Naive thymus-derived CD8-positive, alpha-beta T cell (primary cell): ENCODE measurements at regions not wholly inside any gene's neighbourhood (a gene's known extent, or its start where the extent isn't known, plus 50 kb on each side); places are given as distances from the start of the nearest gene placed in this dataset.

Experiments
- ATAC-seq, 2 donors: fragments of 150-1000 bp; cut with Tn5 transposase in 1 of 2; sonication (Bioruptor Pico), chemical (Tn5 transposase) in 1 of 2; 1 replicate in 1 of 2; 2 replicates in 1 of 2; pipeline ENCODE4 v1.10.0; 2021; ENCODE audit warnings: mild to moderate bottlenecking in 2 of 2, moderate library complexity in 2 of 2
- POLR2A ChIA-PET: fragments of 350-600 bp; sonication (Branson Sonifier 250); formaldehyde crosslinking; loops from one replicate; lab custom pipeline; 2021; ENCODE audit warnings: antibody characterized with exemption; lab: Charles Lee
- DNase-seq, 10 donors: peaks; one replicate each; pipeline versions ENCODE4 v3.0.0 to v3.0.0-alpha.2; 2020 to 2022
- H3K27ac Mint-ChIP-seq, 10 donors: one replicate each; pipeline ENCODE4 v1.8.0; 2020 to 2022; ENCODE audit warnings: mild to moderate bottlenecking in 10 of 10, mixed read lengths in 10 of 10, moderate library complexity in 4 of 10, inconsistent platforms in 1 of 10
- H3K27me3 Mint-ChIP-seq, 5 donors: one replicate each; pipeline ENCODE4 v1.8.0; 2021 to 2022; ENCODE audit warnings: mixed read lengths in 5 of 5
- H3K36me3 Mint-ChIP-seq, 3 donors: one replicate each; pipeline ENCODE4 v1.8.0; 2020 to 2022; ENCODE audit warnings: mixed read lengths in 3 of 3, mild to moderate bottlenecking in 2 of 3, inconsistent platforms in 1 of 3
- H3K4me1 Mint-ChIP-seq, 4 donors: one replicate each; pipeline ENCODE4 v1.8.0; 2021 to 2022; ENCODE audit warnings: mixed read lengths in 4 of 4
- H3K4me3 Mint-ChIP-seq, 10 donors: one replicate each; pipeline ENCODE4 v1.8.0; 2020 to 2022; ENCODE audit warnings: mild to moderate bottlenecking in 10 of 10, mixed read lengths in 10 of 10, moderate library complexity in 6 of 10, inconsistent platforms in 1 of 10
- H3K9me3 Mint-ChIP-seq, 9 donors: one replicate each; pipeline ENCODE4 v1.8.0; 2020 to 2022; ENCODE audit warnings: mixed read lengths in 9 of 9, mild to moderate bottlenecking in 3 of 9, inconsistent platforms in 1 of 9, moderate library complexity in 1 of 9

- Mint-ChIP-seq H3K27ac (no peak overlapping the region), H3K4me3 (no peak overlapping the region), H3K9me3 (peaks cover 0 to 4% (median 0%) of the 10 kb centered on the region in 9 donors), H3K36me3 (no peaks in the 10 kb centered on the region), H3K27me3 (no peaks in the 10 kb centered on the region), H3K4me1 (no peaks in the 10 kb centered on the region)
- DNase-seq (no peak), ATAC-seq (no peak)
- POLR2A ChIA-PET, result no interaction called here
Observed at GRCh38 chr13:65650321-65650720, 1579.8 kb downstream of the PCDH9 start.

DNA sequence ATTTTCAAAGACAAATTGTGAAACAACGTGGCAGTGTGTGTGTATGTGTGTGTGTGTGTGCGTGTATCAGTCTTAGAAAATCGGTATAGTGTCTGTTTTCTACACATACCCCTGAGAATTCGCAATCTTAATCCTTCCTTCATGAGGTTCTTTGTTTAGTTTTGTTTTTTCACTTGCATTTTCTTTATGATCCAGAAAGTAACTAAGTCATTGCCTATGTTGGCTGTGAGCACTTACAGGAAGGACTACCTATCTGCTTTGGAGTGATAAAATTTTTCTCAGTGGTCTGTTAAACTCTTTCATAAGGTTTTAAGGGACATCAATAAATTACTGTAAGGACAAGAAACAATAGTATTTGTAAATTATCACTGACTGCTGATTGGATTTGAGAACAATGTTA is 1587.1 kb downstream of the PCDH9 start:
- Mint-ChIP-seq H3K27me3 (no peaks in the 10 kb centered on the region), H3K9me3 (peaks cover 0 to 3% (median 0%) of the 10 kb centered on the region in 9 donors), H3K4me3 (no peak overlapping the region), H3K27ac (no peak overlapping the region), H3K4me1 (no peaks in the 10 kb centered on the region), H3K36me3 (no peaks in the 10 kb centered on the region)
- DNase-seq (no peak), ATAC-seq (no peak)
- POLR2A ChIA-PET, result no interaction called here

GRCh38 chr13:65642301-65642700 is 1587.8 kb downstream of the PCDH9 start:
- no peaks in the 10 kb centered on the region for H3K36me3 Mint-ChIP-seq
- POLR2A ChIA-PET, result interaction anchor here (0.6 kb wide), 1 partner anchor 26 kb away, joined by 4 read pairs; no protein-coding TSS in a partner anchor

DNA sequence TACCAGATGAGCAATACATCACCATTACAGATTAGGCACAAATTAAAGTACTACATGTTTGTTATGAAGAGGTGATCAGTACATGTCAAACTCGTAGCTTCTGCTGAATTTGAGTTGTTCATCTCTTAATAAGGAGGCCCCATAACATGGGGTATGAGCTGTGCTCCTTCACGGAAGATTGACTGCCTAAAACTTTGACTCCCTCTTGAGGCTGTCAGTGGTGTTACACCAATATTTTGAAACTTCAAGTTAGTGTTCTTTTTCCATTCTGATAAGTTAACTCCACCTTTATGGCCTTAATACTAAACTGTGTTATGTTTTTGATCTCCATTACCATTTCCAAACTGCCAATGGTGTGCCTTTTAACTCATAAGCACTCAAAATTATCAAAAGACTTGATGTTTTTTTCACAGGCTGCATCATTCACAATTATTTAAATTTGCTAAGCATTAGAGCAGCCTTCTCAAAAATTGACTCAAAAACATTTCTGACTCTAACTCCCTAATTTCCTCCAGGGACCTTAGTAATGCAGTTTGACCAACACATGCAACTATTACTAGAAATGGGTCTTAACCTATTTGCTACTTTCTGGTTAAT is 1591.5 kb downstream of the PCDH9 start:
- POLR2A ChIA-PET, result no interaction called here
- no peak for DNase-seq
- H3K36me3 Mint-ChIP-seq, result no peaks in the 10 kb centered on the region
- peaks cover 0 to 9% (median 0%) of the 10 kb centered on the region in 9 donors for H3K9me3 Mint-ChIP-seq
- H3K4me3 Mint-ChIP-seq, result no peak overlapping the region
- ATAC-seq, result no peak
- no peaks in the 10 kb centered on the region for H3K27me3 Mint-ChIP-seq
- no peaks in the 10 kb centered on the region for H3K4me1 Mint-ChIP-seq
- no peak overlapping the region for H3K27ac Mint-ChIP-seq

More at GRCh38 chr13:65642301-65642700, 1587.8 kb downstream of the PCDH9 start:
- no peak for ATAC-seq
- Mint-ChIP-seq H3K4me3 (no peak overlapping the region), H3K27me3 (no peaks in the 10 kb centered on the region), H3K27ac (no peak overlapping the region), H3K9me3 (peaks cover 0 to 6% (median 0%) of the 10 kb centered on the region in 9 donors), H3K4me1 (no peaks in the 10 kb centered on the region)
- DNase-seq, result no peak

DNA sequence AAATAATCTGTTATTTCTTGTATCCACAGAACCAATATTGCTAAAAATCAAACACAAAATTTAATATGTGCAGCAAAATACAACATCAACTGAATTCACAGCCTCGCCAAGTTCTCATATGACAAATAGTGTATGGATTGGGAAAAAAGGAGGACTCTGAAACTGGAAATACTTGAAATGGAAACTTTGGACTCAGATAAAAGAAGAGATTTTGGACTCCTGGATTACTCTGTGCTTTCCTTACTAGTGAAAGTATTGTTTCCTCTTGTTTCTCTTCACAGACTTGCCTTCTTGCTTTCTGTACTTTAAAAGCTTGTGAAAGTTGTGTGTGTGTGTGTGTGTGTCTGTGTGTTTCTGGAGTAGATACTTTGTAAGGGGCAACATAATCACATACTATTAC is 1596.3 kb downstream of the PCDH9 start:
- Mint-ChIP-seq H3K9me3 (peaks cover 0 to 7% (median 0%) of the 10 kb centered on the region in 9 donors), H3K27ac (no peak overlapping the region), H3K27me3 (no peaks in the 10 kb centered on the region), H3K36me3 (no peaks in the 10 kb centered on the region), H3K4me3 (no peak overlapping the region), H3K4me1 (no peaks in the 10 kb centered on the region)
- ATAC-seq (no peak), DNase-seq (no peak)
- POLR2A ChIA-PET, result no interaction called here

GRCh38 chr13:65631078-65631477 is 1599.1 kb downstream of the PCDH9 start:
- H3K4me1 Mint-ChIP-seq, result no peaks in the 10 kb centered on the region
- no peak for ATAC-seq
- H3K27ac Mint-ChIP-seq, result no peak overlapping the region

DNA sequence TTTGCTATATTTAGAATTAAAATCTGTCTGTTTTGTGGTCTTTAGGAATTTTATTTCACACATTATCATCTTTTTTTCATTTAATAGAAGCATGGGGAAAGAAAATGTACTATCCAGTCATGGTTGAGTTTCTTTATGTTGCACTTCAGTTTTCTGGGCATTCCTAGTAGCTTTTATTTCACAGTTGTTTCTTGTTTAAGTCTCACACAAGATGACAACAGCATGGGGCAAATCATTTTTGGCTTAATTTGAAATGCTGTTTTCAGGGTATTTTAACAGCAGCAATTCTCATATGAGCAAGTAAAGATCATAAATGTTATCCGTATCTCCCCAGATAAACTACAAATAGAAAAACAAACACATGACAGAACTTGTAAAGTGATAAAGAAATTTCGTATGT is 1600.2 kb downstream of the PCDH9 start:
- peaks cover 0 to 9% (median 0%) of the 10 kb centered on the region in 9 donors for H3K9me3 Mint-ChIP-seq
- H3K27ac Mint-ChIP-seq, result no peak overlapping the region
- POLR2A ChIA-PET, result no interaction called here
- ATAC-seq, result no peak
- H3K4me1 Mint-ChIP-seq, result no peaks in the 10 kb centered on the region
- no peaks in the 10 kb centered on the region for H3K36me3 Mint-ChIP-seq
- no peaks in the 10 kb centered on the region for H3K27me3 Mint-ChIP-seq
- no peak for DNase-seq
- H3K4me3 Mint-ChIP-seq, result no peak overlapping the region

More at GRCh38 chr13:65631078-65631477, 1599.1 kb downstream of the PCDH9 start:
- DNase-seq, result no peak
- Mint-ChIP-seq H3K9me3 (peaks cover 0 to 9% (median 0%) of the 10 kb centered on the region in 9 donors), H3K27me3 (no peaks in the 10 kb centered on the region), H3K4me3 (no peak overlapping the region), H3K36me3 (no peaks in the 10 kb centered on the region)
- POLR2A ChIA-PET, result no interaction called here

DNA sequence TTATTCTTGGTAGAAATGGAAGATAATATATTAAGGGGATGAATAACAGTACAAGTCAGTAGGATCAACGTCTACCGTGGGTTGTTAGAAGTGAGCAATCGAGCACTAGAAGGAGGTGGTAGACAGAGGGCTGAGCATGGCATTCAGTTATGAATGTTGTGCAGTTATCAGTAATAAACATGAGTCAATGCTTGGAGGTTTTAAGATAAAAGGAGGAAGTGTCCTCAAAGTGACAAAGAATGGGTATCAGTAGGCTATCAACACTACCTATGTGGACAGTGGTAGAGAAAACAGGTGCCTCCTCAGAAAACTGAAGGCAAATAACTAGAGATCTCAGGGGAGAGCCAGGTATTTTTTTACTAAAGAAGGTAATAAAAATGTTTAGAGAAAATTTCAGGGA is 1607.0 kb downstream of the PCDH9 start:
- DNase-seq (no peak), ATAC-seq (no peak)
- H3K27ac Mint-ChIP-seq, result no peak overlapping the region
- H3K27me3 Mint-ChIP-seq, result no peaks in the 10 kb centered on the region
- H3K4me3 Mint-ChIP-seq, result no peak overlapping the region
- no peaks in the 10 kb centered on the region for H3K36me3 Mint-ChIP-seq
- H3K4me1 Mint-ChIP-seq, result no peaks in the 10 kb centered on the region
- peaks cover 0 to 15% (median 5%) of the 10 kb centered on the region in 9 donors for H3K9me3 Mint-ChIP-seq
- POLR2A ChIA-PET, result no interaction called here

DNA sequence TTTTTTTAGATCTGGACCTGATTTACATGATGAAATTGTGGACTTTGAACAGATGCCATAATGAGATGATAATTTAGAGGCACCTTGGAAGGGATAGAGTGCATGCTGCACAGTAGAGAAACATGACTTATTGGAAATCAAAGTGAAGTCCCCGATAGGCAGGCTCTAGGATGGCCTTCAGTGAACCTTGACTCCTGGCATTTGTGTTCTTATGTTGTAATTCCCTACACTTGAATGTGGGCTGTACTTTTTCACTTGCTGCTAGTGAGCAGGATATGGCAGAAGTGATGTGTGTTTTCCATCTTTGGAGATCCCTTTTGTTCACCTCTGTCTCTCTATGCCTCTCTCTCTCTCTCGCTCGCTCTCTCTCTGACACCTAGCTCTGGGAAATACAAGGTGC is 1614.6 kb downstream of the PCDH9 start:
- POLR2A ChIA-PET, result no interaction called here
- Mint-ChIP-seq H3K27ac (no peak overlapping the region), H3K27me3 (no peaks in the 10 kb centered on the region), H3K4me1 (no peaks in the 10 kb centered on the region), H3K9me3 (peaks cover 2 to 34% (median 14%) of the 10 kb centered on the region in 9 donors), H3K36me3 (no peaks in the 10 kb centered on the region), H3K4me3 (no peak overlapping the region)
- ATAC-seq (no peak), DNase-seq (no peak)

- H3K36me3 Mint-ChIP-seq, result no peaks in the 10 kb centered on the region
- H3K27ac Mint-ChIP-seq, result no peak overlapping the region
- H3K4me1 Mint-ChIP-seq, result no peaks in the 10 kb centered on the region
- no peak overlapping the region for H3K4me3 Mint-ChIP-seq
- H3K9me3 Mint-ChIP-seq, result peaks cover 0 to 23% (median 10%) of the 10 kb centered on the region in 9 donors
- ATAC-seq, result no peak
- H3K27me3 Mint-ChIP-seq, result no peaks in the 10 kb centered on the region
- POLR2A ChIA-PET, result no interaction called here
- no peak for DNase-seq
Observed at GRCh38 chr13:65613004-65613403, 1617.1 kb downstream of the PCDH9 start.

- POLR2A ChIA-PET, result no interaction called here
- peaks cover 2 to 15% (median 9%) of the 10 kb centered on the region in 9 donors for H3K9me3 Mint-ChIP-seq
- ATAC-seq, result no peak
Observed at GRCh38 chr13:65609350-65609749, 1620.8 kb downstream of the PCDH9 start.

GRCh38 chr13:65606622-65607021 is 1623.5 kb downstream of the PCDH9 start:
- no peak for DNase-seq
- POLR2A ChIA-PET, result no interaction called here
- Mint-ChIP-seq H3K4me3 (no peak overlapping the region), H3K27me3 (no peaks in the 10 kb centered on the region), H3K9me3 (peaks cover 0 to 14% (median 5%) of the 10 kb centered on the region in 9 donors), H3K27ac (no peak overlapping the region), H3K36me3 (no peaks in the 10 kb centered on the region), H3K4me1 (no peaks in the 10 kb centered on the region)
- no peak for ATAC-seq

More at GRCh38 chr13:65609350-65609749, 1620.8 kb downstream of the PCDH9 start:
- Mint-ChIP-seq H3K36me3 (no peaks in the 10 kb centered on the region), H3K27ac (no peak overlapping the region), H3K27me3 (no peaks in the 10 kb centered on the region), H3K4me1 (no peaks in the 10 kb centered on the region), H3K4me3 (no peak overlapping the region)
- DNase-seq, result no peak

- no peaks in the 10 kb centered on the region for H3K36me3 Mint-ChIP-seq
- H3K27ac Mint-ChIP-seq, result no peak overlapping the region
- ATAC-seq (no peak), DNase-seq (no peak)
- H3K27me3 Mint-ChIP-seq, result no peaks in the 10 kb centered on the region
- POLR2A ChIA-PET, result no interaction called here
- no peak overlapping the region for H3K4me3 Mint-ChIP-seq
- H3K4me1 Mint-ChIP-seq, result no peaks in the 10 kb centered on the region
- H3K9me3 Mint-ChIP-seq, result peaks cover 0 to 14% (median 4%) of the 10 kb centered on the region in 9 donors
Observed at GRCh38 chr13:65605396-65605795, 1624.7 kb downstream of the PCDH9 start.

DNA sequence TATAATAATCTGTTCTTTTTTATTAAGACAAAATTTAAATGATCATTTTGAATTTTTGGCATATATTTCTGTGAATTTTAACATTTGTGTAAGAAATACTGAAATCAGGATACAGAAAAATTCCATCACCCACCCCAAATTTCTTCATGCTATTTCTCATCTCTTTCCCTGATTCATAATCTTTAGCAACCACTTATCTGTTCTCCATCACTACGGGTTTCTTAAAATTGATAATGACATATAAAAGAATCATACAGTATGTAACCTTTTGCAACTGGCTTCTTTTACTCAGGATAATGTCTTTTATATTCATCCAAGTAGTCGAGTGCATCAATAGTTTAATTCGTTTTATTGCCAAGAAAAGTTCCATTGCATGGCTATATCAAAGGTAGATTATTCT is 1627.0 kb downstream of the PCDH9 start:
- POLR2A ChIA-PET, result no interaction called here
- Mint-ChIP-seq H3K4me1 (no peaks in the 10 kb centered on the region), H3K27me3 (no peaks in the 10 kb centered on the region), H3K27ac (no peak overlapping the region), H3K9me3 (peaks cover 0 to 13% (median 7%) of the 10 kb centered on the region in 9 donors), H3K4me3 (no peak overlapping the region), H3K36me3 (no peaks in the 10 kb centered on the region)
- DNase-seq, result no peak
- no peak for ATAC-seq
